ENCODE measurements at regions not wholly inside any gene's neighbourhood (a gene's known extent, or its start where the extent isn't known, plus 50 kb on each side); places are given as distances from the start of the nearest gene placed in this dataset.

- ATAC-seq (no peak), DNase-seq (ENCODE audit: low read depth, low spot score) (no peak), FAIRE-seq (no peak)
- no peaks in the 10 kb centered on the region for H3K36me3 ChIP-seq (ENCODE audit: control insufficient read depth in 2 of 2, insufficient read depth in 2 of 2, low read length in 1 of 2)
- ChIA-PET RAD21 (ENCODE audit: unreplicated experiment) (no interaction called here), POLR2A (no interaction called here), CTCF (interaction anchor here (1.3 kb wide), 1 partner anchor 177 kb away, joined by 3 read pairs; no protein-coding TSS in a partner anchor), SMC1A (ENCODE audit: uncharacterized antibody, unreplicated experiment) (no interaction called here)
- WGBS (ENCODE audit: insufficient coverage, insufficient replicate concordance, low lambda C conversion rate, missing lambda C conversion rate), result 62% methylated on average over 3 of the region's 3 CpGs
- H3K4me2 ChIP-seq (ENCODE audit: control insufficient read depth, insufficient read depth), result no peak overlapping the region
- no peaks in the 10 kb centered on the region for H3K4me1 ChIP-seq (ENCODE audit: control insufficient read depth, insufficient read depth, low read length)
- H3K79me2 ChIP-seq (ENCODE audit: control insufficient read depth, insufficient read depth, low read length), result no peaks in the 10 kb centered on the region
- TF ChIP-seq ZNF24 (IDR thresholded peaks at IDR 0.05) (no peak), MLLT1 (IDR thresholded peaks at IDR 0.05) (no peak), FOXM1 (IDR thresholded peaks at IDR 0.05; ENCODE audit: low read depth, low read length) (no peak), IRF3 (IDR thresholded peaks at IDR 0.05) (no peak), EGR1 (IDR thresholded peaks at IDR 0.05; ENCODE audit: borderline replicate concordance in 1 of 2, low read depth in 2 of 2, low read length in 2 of 2) (no peak), CREM (IDR thresholded peaks at IDR 0.05; ENCODE audit: low read depth) (no peak), ZBTB40 (IDR thresholded peaks at IDR 0.05; ENCODE audit: borderline replicate concordance) (no peak), MTA2 (IDR thresholded peaks at IDR 0.05; ENCODE audit: low read depth) (no peak), RAD51 (IDR thresholded peaks at IDR 0.05) (no peak), CHD1 (IDR thresholded peaks at IDR 0.05; ENCODE audit: low read depth, low read length) (no peak)
- H3K4me3 ChIP-seq, result no peak overlapping the region
- H3K27me3 ChIP-seq (replicated peaks in 1 of 2; ENCODE audit: control insufficient read depth in 2 of 2, insufficient read depth in 2 of 2, low read length in 1 of 2), result no peaks in the 10 kb centered on the region
- intact Hi-C loops (cut with micrococcal nuclease; ENCODE audit: unreplicated experiment) (no loop called here), in situ Hi-C loops (cut with MboI) (no loop called here)
- no peak overlapping the region for H3K9ac ChIP-seq (ENCODE audit: control insufficient read depth, insufficient read depth, low read length)
- BruUV-seq (replicated peaks), result no TSS peak
- no peak overlapping the region for H2AFZ ChIP-seq (ENCODE audit: control insufficient read depth, low read depth, low read length)
- no peaks in the 10 kb centered on the region for H3K9me3 ChIP-seq (replicated peaks; ENCODE audit: control insufficient read depth, insufficient read depth, low read length)
- no peaks in the 10 kb centered on the region for H4K20me1 ChIP-seq (ENCODE audit: control insufficient read depth, insufficient read depth)
- H3K27ac ChIP-seq (ENCODE audit: control insufficient read depth, insufficient read depth), result no peak overlapping the region
Measured at GRCh38 chr4:125004676-125005075, 292.1 kb upstream of the ANKRD50 start.

All from GM12878 (cell line).